ENCODE measurements at regions not wholly inside any gene's neighbourhood (a gene's known extent, or its start where the extent isn't known, plus 50 kb on each side); places are given as distances from the start of the nearest gene placed in this dataset.

GRCh38 chr10:36324831-36325230 is 682.7 kb upstream of the FZD8 start:
- H3K4me3 ChIP-seq (ENCODE audit: control insufficient read depth, low read depth, low read length) = no peak overlapping the region
- DNase-seq (ENCODE audit: low read depth) = no peak
- TF ChIP-seq CTCF (IDR thresholded peaks at IDR 0.05; ENCODE audit: control insufficient read depth, insufficient read depth, low read depth, low read length, missing control alignments) = no peak

GRCh38 chr10:36313142-36313541 is 671.0 kb upstream of the FZD8 start:
- no peak for DNase-seq (ENCODE audit: low read depth)
- no peak for TF ChIP-seq CTCF (IDR thresholded peaks at IDR 0.05; ENCODE audit: control insufficient read depth, insufficient read depth, low read depth, low read length, missing control alignments)
- no peak overlapping the region for H3K4me3 ChIP-seq (ENCODE audit: control insufficient read depth, low read depth, low read length)

- no peak for DNase-seq (ENCODE audit: low read depth)
- H3K4me3 ChIP-seq (ENCODE audit: control insufficient read depth, low read depth, low read length) = no peak overlapping the region
- no peak for TF ChIP-seq CTCF (IDR thresholded peaks at IDR 0.05; ENCODE audit: control insufficient read depth, insufficient read depth, low read depth, low read length, missing control alignments)
These were observed 661.8 kb upstream of the FZD8 start for GRCh38 chr10:36303896-36304295.

GRCh38 chr10:36302086-36302485 is 660.0 kb upstream of the FZD8 start:
- DNase-seq (ENCODE audit: low read depth) = no peak
- no peak overlapping the region for H3K4me3 ChIP-seq (ENCODE audit: control insufficient read depth, low read depth, low read length)
- TF ChIP-seq CTCF (IDR thresholded peaks at IDR 0.05; ENCODE audit: control insufficient read depth, insufficient read depth, low read depth, low read length, missing control alignments) = no peak

- no peak for TF ChIP-seq CTCF (IDR thresholded peaks at IDR 0.05; ENCODE audit: control insufficient read depth, insufficient read depth, low read depth, low read length, missing control alignments)
- H3K4me3 ChIP-seq (ENCODE audit: control insufficient read depth, low read depth, low read length) = no peak overlapping the region
- DNase-seq (ENCODE audit: low read depth) = no peak
These were observed 659.4 kb upstream of the FZD8 start for GRCh38 chr10:36301539-36301938.

- DNase-seq (ENCODE audit: low read depth) = no peak
- no peak for TF ChIP-seq CTCF (IDR thresholded peaks at IDR 0.05; ENCODE audit: control insufficient read depth, insufficient read depth, low read depth, low read length, missing control alignments)
- no peak overlapping the region for H3K4me3 ChIP-seq (ENCODE audit: control insufficient read depth, low read depth, low read length)
These were observed 659.0 kb upstream of the FZD8 start for GRCh38 chr10:36301139-36301538.

- TF ChIP-seq CTCF (IDR thresholded peaks at IDR 0.05; ENCODE audit: control insufficient read depth, insufficient read depth, low read depth, low read length, missing control alignments) = no peak
- no peak for DNase-seq (ENCODE audit: low read depth)
- no peak overlapping the region for H3K4me3 ChIP-seq (ENCODE audit: control insufficient read depth, low read depth, low read length)
These were observed 641.7 kb upstream of the FZD8 start for GRCh38 chr10:36283827-36284226.
